Activated naive CD4-positive, alpha-beta T cell treated with anti-CD3 and anti-CD28 coated beads for 36 hours (primary cell): ENCODE measurements at regions not wholly inside any gene's neighbourhood (a gene's known extent, or its start where the extent isn't known, plus 50 kb on each side); places are given as distances from the start of the nearest gene placed in this dataset.

Source experiments
- CTCF ChIA-PET: fragments of 350-600 bp; sonication (Branson Sonifier 250); formaldehyde crosslinking; loops from one replicate; lab custom pipeline; 2021; ENCODE audit warnings: antibody characterized with exemption; lab: Charles Lee
- DNase-seq: peaks from one replicate; pipeline ENCODE4 v3.0.0-alpha.2; 2020
- H3K27ac Mint-ChIP-seq: one replicate; pipeline ENCODE4 v1.8.0; 2021; ENCODE audit warnings: mild to moderate bottlenecking, mixed read lengths
- H3K27me3 Mint-ChIP-seq: one replicate; pipeline ENCODE4 v1.8.0; 2021; ENCODE audit warnings: low read depth, mixed read lengths
- H3K36me3 Mint-ChIP-seq: one replicate; pipeline ENCODE4 v1.8.0; 2021; ENCODE audit warnings: low read depth, mixed read lengths
- H3K4me1 Mint-ChIP-seq: one replicate; pipeline ENCODE4 v1.8.0; 2021; ENCODE audit warnings: low read depth, mixed read lengths
- H3K4me3 Mint-ChIP-seq: one replicate; pipeline ENCODE4 v1.8.0; 2021; ENCODE audit warnings: mild to moderate bottlenecking, moderate library complexity, mixed read lengths
- H3K9me3 Mint-ChIP-seq: one replicate; pipeline ENCODE4 v1.8.0; 2021; ENCODE audit warnings: mixed read lengths
- intact Hi-C: fragments of 100-400 bp; cut with micrococcal nuclease; formaldehyde crosslinking; loops from one replicate; pipeline ENCODE4 v1.15.1; 2023

- intact Hi-C loops: no loop called here
- no peaks in the 10 kb centered on the region for H3K27me3 Mint-ChIP-seq
- H3K4me3 Mint-ChIP-seq: no peak overlapping the region
- no peak overlapping the region for H3K27ac Mint-ChIP-seq
- DNase-seq: no peak
- H3K36me3 Mint-ChIP-seq: no peaks in the 10 kb centered on the region
- no peaks in the 10 kb centered on the region for H3K4me1 Mint-ChIP-seq
- H3K9me3 Mint-ChIP-seq: no peaks in the 10 kb centered on the region
- CTCF ChIA-PET: interaction anchor here (0.8 kb wide), 1 partner anchor 280 kb away, joined by 3 read pairs; no protein-coding TSS in a partner anchor
These were observed 311.4 kb downstream of the EPM2A start for GRCh38 chr6:145423936-145424335.

- H3K9me3 Mint-ChIP-seq: no peaks in the 10 kb centered on the region
- H3K4me3 Mint-ChIP-seq: no peak overlapping the region
- no peak for DNase-seq
- CTCF ChIA-PET: no interaction called here
- intact Hi-C loops: no loop called here
- no peaks in the 10 kb centered on the region for H3K36me3 Mint-ChIP-seq
- H3K27me3 Mint-ChIP-seq: no peaks in the 10 kb centered on the region
- no peak overlapping the region for H3K27ac Mint-ChIP-seq
- no peaks in the 10 kb centered on the region for H3K4me1 Mint-ChIP-seq
These were observed 308.1 kb downstream of the EPM2A start for GRCh38 chr6:145427232-145427631.

GRCh38 chr6:145428706-145429105, 306.6 kb downstream of the EPM2A start:
- Mint-ChIP-seq H3K36me3 (no peaks in the 10 kb centered on the region), H3K4me3 (no peak overlapping the region), H3K9me3 (no peaks in the 10 kb centered on the region), H3K27ac (no peak overlapping the region), H3K27me3 (no peaks in the 10 kb centered on the region), H3K4me1 (no peaks in the 10 kb centered on the region)
- CTCF ChIA-PET: no interaction called here
- intact Hi-C loops: no loop called here
- DNase-seq: no peak

GRCh38 chr6:145442110-145442509, 293.2 kb downstream of the EPM2A start:
- CTCF ChIA-PET: interaction anchor here (0.6 kb wide), 1 partner anchor 58 kb away, joined by 4 read pairs; no protein-coding TSS in a partner anchor
- intact Hi-C loops: no loop called here
- no peaks in the 10 kb centered on the region for H3K4me1 Mint-ChIP-seq

GRCh38 chr6:145445674-145446073, 289.6 kb downstream of the EPM2A start:
- Mint-ChIP-seq H3K4me1 (no peaks in the 10 kb centered on the region), H3K4me3 (no peak overlapping the region), H3K27ac (no peak overlapping the region), H3K9me3 (peaks cover 20% of the 10 kb centered on the region), H3K27me3 (peaks cover 3% of the 10 kb centered on the region), H3K36me3 (no peaks in the 10 kb centered on the region)
- no peak for DNase-seq
- CTCF ChIA-PET: no interaction called here
- intact Hi-C loops: no loop called here

More at GRCh38 chr6:145442110-145442509, 293.2 kb downstream of the EPM2A start:
- Mint-ChIP-seq H3K27ac (no peak overlapping the region), H3K4me3 (no peak overlapping the region), H3K27me3 (peaks cover 3% of the 10 kb centered on the region), H3K36me3 (no peaks in the 10 kb centered on the region), H3K9me3 (peaks cover 17% of the 10 kb centered on the region)
- DNase-seq: no peak

GRCh38 chr6:145451029-145451428, 284.3 kb downstream of the EPM2A start:
- Mint-ChIP-seq H3K9me3 (peaks cover 10% of the 10 kb centered on the region), H3K27me3 (no peaks in the 10 kb centered on the region), H3K36me3 (no peaks in the 10 kb centered on the region), H3K27ac (no peak overlapping the region), H3K4me3 (no peak overlapping the region), H3K4me1 (no peaks in the 10 kb centered on the region)
- intact Hi-C loops: no loop called here
- no peak for DNase-seq
- CTCF ChIA-PET: interaction anchor here (0.7 kb wide), 1 partner anchor 415 kb away, joined by 3 read pairs; no protein-coding TSS in a partner anchor

- CTCF ChIA-PET: no interaction called here
- no peaks in the 10 kb centered on the region for H3K36me3 Mint-ChIP-seq
- no peak overlapping the region for H3K4me3 Mint-ChIP-seq
- DNase-seq: no peak
- intact Hi-C loops: no loop called here
- H3K4me1 Mint-ChIP-seq: no peaks in the 10 kb centered on the region
- H3K27me3 Mint-ChIP-seq: no peaks in the 10 kb centered on the region
- H3K9me3 Mint-ChIP-seq: no peaks in the 10 kb centered on the region
- no peak overlapping the region for H3K27ac Mint-ChIP-seq
These were observed 281.9 kb downstream of the EPM2A start for GRCh38 chr6:145453376-145453775.

- H3K4me3 Mint-ChIP-seq: no peak overlapping the region
- no peak overlapping the region for H3K27ac Mint-ChIP-seq
- CTCF ChIA-PET: no interaction called here
- H3K4me1 Mint-ChIP-seq: no peaks in the 10 kb centered on the region
- no peaks in the 10 kb centered on the region for H3K36me3 Mint-ChIP-seq
- intact Hi-C loops: no loop called here
- H3K27me3 Mint-ChIP-seq: no peaks in the 10 kb centered on the region
- no peak for DNase-seq
- H3K9me3 Mint-ChIP-seq: no peaks in the 10 kb centered on the region
These were observed 281.3 kb downstream of the EPM2A start for GRCh38 chr6:145454006-145454405.

GRCh38 chr6:145457556-145457955, 277.8 kb downstream of the EPM2A start:
- no peaks in the 10 kb centered on the region for H3K9me3 Mint-ChIP-seq
- H3K4me1 Mint-ChIP-seq: no peaks in the 10 kb centered on the region
- intact Hi-C loops: no loop called here
- H3K27ac Mint-ChIP-seq: no peak overlapping the region
- DNase-seq: no peak
- no peaks in the 10 kb centered on the region for H3K36me3 Mint-ChIP-seq
- CTCF ChIA-PET: no interaction called here
- no peak overlapping the region for H3K4me3 Mint-ChIP-seq
- H3K27me3 Mint-ChIP-seq: no peaks in the 10 kb centered on the region

- CTCF ChIA-PET: no interaction called here
- Mint-ChIP-seq H3K4me3 (no peak overlapping the region), H3K4me1 (no peaks in the 10 kb centered on the region), H3K9me3 (peaks cover 10% of the 10 kb centered on the region), H3K27me3 (no peaks in the 10 kb centered on the region), H3K27ac (no peak overlapping the region), H3K36me3 (no peaks in the 10 kb centered on the region)
- DNase-seq: no peak
- intact Hi-C loops: no loop called here
These were observed 266.8 kb downstream of the EPM2A start for GRCh38 chr6:145468534-145468933.

GRCh38 chr6:145469021-145469420, 266.3 kb downstream of the EPM2A start:
- no peak overlapping the region for H3K27ac Mint-ChIP-seq
- H3K9me3 Mint-ChIP-seq: peaks cover 10% of the 10 kb centered on the region
- H3K4me1 Mint-ChIP-seq: no peaks in the 10 kb centered on the region
- no peak overlapping the region for H3K4me3 Mint-ChIP-seq
- intact Hi-C loops: no loop called here
- DNase-seq: no peak
- CTCF ChIA-PET: no interaction called here
- H3K36me3 Mint-ChIP-seq: no peaks in the 10 kb centered on the region
- H3K27me3 Mint-ChIP-seq: no peaks in the 10 kb centered on the region

- Mint-ChIP-seq H3K4me3 (no peak overlapping the region), H3K27me3 (no peaks in the 10 kb centered on the region), H3K36me3 (no peaks in the 10 kb centered on the region), H3K9me3 (peaks cover 21% of the 10 kb centered on the region), H3K27ac (no peak overlapping the region), H3K4me1 (no peaks in the 10 kb centered on the region)
- intact Hi-C loops: no loop called here
- CTCF ChIA-PET: no interaction called here
- DNase-seq: no peak
These were observed 259.4 kb downstream of the EPM2A start for GRCh38 chr6:145475794-145476396.

GRCh38 chr6:145480024-145480423, 255.3 kb downstream of the EPM2A start:
- Mint-ChIP-seq H3K27ac (no peak overlapping the region), H3K4me3 (no peak overlapping the region), H3K27me3 (no peaks in the 10 kb centered on the region), H3K36me3 (no peaks in the 10 kb centered on the region), H3K9me3 (peaks cover 10% of the 10 kb centered on the region), H3K4me1 (no peaks in the 10 kb centered on the region)
- DNase-seq: no peak
- CTCF ChIA-PET: no interaction called here
- intact Hi-C loops: no loop called here
